Transverse colon (tissue), 3 donors: ENCODE measurements at regions not wholly inside any gene's neighbourhood (a gene's known extent, or its start where the extent isn't known, plus 50 kb on each side); places are given as distances from the start of the nearest gene placed in this dataset.

Experiments used
- CTCF ChIP-seq, 5 experiments: fragments of 200-600 bp in 3 of 5; fragments of 450-650 bp in 2 of 5; sonication (generic) in 3 of 5; IDR thresholded peaks; 1 replicate in 2 of 5; 2 replicates in 3 of 5; pipeline ENCODE4 v1.5.1; 2016 to 2017; ENCODE audit warnings: antibody characterized with exemption in 5 of 5, inconsistent platforms in 3 of 5, mild to moderate bottlenecking in 2 of 5, moderate library complexity in 1 of 5
- POLR2A ChIP-seq: fragments of 450-650 bp; IDR thresholded peaks from one replicate; pipeline ENCODE4 v1.6.1; 2016; ENCODE audit warnings: antibody characterized with exemption, mild to moderate bottlenecking, moderate library complexity

GRCh38 chr1:99131546-99131945, 126.9 kb upstream of the PLPPR5 start:
- TF ChIP-seq CTCF (IDR thresholded peaks at IDR 0.05) (no peak), POLR2A (no peak)
